ENCODE measurements at regions not wholly inside any gene's neighbourhood (a gene's known extent, or its start where the extent isn't known, plus 50 kb on each side); places are given as distances from the start of the nearest gene placed in this dataset.

DNA sequence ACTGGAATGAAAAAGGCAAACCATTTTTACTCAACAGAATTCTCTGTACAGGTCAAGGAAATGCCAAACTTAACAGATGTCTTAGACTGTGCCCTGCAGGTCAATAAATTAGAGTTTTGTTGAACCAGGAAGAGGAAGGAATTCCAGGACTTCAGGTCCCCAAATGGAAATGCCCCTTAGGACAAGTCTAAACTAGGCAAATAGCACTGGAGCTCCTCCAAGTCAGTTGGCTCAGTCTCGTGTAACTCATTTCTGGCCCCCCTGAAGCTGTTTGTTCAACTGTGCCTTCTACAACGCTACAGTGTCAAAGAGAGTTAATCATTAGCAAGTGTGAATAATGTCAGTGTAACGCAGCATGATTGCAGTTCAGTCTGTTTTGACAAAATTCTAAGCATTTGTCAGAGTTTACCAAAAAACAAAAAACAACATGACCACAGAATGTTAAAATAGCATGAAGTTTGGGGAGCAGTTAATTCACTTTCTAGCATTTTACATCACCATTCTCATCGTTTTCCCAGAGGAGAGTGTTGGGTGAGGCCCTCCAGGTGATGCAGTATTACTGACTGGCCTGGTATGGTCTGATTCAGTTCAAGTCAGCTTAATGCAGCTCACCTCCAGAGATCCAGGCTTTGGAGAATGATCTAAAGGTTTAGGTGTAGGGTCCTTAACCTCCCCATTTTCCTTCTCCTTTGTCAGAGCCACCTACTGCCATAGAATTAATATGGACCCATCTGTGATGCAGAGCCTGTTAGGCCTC is 108.1 kb downstream of the AQP4 start:
- TF ChIP-seq POLR2A (IDR thresholded peaks at IDR 0.05), result no peak
- TF ChIP-seq, protein P1, sequence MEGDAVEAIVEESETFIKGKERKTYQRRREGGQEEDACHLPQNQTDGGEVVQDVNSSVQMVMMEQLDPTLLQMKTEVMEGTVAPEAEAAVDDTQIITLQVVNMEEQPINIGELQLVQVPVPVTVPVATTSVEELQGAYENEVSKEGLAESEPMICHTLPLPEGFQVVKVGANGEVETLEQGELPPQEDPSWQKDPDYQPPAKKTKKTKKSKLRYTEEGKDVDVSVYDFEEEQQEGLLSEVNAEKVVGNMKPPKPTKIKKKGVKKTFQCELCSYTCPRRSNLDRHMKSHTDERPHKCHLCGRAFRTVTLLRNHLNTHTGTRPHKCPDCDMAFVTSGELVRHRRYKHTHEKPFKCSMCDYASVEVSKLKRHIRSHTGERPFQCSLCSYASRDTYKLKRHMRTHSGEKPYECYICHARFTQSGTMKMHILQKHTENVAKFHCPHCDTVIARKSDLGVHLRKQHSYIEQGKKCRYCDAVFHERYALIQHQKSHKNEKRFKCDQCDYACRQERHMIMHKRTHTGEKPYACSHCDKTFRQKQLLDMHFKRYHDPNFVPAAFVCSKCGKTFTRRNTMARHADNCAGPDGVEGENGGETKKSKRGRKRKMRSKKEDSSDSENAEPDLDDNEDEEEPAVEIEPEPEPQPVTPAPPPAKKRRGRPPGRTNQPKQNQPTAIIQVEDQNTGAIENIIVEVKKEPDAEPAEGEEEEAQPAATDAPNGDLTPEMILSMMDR (IDR thresholded peaks at IDR 0.05), result no peak

All from heart left ventricle (tissue), 13 donors.